Activated naive CD4-positive, alpha-beta T cell (primary cell): ENCODE measurements at regions not wholly inside any gene's neighbourhood (a gene's known extent, or its start where the extent isn't known, plus 50 kb on each side); places are given as distances from the start of the nearest gene placed in this dataset.

Experiments
- DNase-seq, 4 experiments: peaks; one replicate each; lab custom pipeline; 2025; lab: John Stamatoyannopoulos, UW

DNA sequence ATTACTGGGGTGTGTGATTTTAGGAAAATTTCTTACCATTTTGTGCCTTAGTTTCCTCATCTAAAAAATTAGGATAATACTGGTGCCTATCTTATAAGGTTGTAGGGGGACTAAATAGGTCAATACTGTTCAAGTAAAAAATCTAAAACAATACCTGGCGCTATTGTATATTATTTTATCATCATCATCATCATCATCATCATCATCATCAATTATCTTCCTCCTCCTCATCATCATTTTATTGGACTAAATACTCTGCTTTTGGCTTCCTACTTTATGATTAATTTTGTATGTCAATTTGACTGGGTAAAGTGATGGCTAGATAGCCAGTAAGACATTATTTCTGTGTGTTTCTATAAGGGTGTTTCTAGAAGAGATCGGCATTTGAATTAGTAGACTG, 435.5 kb downstream of the DHX35 start:
- no peak for DNase-seq

GRCh38 chr20:39395478-39396291, 433.5 kb downstream of the DHX35 start:
- DNase-seq = no peak

DNA sequence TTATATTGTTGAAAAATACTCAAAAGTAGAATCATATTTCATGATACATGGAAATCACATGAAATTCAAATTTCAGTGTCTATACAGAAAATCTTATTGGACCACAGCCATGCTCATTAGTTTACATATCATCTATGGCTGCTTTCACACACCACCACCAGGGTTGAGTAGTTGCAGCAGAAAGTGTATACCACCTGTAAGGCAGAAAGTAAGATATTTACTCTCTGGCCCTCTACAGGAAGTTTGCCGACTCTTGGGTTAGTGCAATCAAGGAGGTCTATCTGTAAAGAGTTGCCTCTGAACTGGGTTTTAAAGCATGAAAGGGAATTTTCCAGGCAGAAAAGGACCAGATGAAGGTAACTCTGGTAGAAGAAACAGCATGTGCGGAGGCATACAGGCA, 432.3 kb downstream of the DHX35 start:
- DNase-seq = no peak

DNA sequence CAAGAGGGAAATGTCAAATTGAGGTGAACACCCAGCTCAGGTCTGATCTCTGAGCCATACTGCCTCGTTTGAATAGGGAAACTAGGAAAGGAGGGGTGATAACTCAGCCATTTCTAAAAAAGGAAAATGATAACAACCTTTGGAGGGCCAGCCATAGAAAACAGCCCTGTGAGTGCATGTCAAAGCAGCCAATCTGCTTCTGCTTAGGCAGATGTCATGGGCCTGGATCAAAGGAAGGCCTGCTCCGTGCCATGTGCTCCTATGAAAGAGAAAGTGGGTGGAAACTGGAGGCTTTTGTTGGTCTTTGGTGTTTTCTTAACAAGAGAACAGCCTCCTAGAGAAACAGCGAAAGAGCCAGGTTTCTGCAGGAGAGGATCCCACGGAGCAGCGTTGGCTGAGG, 428.0 kb downstream of the DHX35 start:
- DNase-seq = no peak

GRCh38 chr20:39381595-39381994, 419.5 kb downstream of the DHX35 start:
- no peak for DNase-seq

DNA sequence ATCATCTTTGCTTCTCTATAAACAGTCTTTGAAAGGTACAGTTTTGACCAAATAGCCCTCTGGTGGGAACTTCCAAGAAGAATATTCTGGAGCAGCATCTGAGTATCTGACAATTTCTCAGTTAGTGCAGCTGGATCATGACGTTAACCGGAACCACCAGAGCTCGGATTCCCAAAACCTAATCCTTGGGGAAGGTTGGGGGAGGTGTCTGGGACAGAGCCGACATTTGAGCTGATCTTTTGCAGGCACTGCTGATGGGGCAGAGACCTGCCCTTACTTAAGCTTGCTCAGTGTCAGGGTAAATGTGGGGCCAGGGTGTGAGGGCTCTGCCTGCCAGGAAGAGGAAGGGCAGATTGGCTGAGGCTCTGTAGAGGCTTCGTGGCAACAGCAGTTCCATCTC, 416.6 kb downstream of the DHX35 start:
- DNase-seq = no peak

DNA sequence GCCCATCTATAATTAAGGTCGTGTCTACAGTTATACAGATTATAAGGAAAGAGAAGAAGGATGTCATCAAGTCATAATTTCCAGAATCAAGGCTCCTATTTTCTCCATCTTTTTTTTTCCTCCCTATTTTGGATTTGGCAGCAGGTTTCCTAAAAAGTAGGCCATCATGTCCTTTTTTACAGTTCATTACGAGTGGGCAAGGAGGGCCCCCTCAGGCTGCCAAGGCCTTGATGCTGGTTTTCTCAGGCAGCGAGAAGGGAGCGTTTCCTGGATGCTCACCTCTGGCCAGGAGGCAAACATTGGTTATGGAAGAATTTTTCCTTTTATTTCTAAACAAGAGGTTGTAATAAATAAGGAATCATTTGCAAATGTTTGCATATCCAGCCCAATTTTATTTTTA, 414.6 kb downstream of the DHX35 start:
- DNase-seq = no peak

GRCh38 chr20:39364320-39364719, 402.2 kb downstream of the DHX35 start:
- no peak for DNase-seq

DNA sequence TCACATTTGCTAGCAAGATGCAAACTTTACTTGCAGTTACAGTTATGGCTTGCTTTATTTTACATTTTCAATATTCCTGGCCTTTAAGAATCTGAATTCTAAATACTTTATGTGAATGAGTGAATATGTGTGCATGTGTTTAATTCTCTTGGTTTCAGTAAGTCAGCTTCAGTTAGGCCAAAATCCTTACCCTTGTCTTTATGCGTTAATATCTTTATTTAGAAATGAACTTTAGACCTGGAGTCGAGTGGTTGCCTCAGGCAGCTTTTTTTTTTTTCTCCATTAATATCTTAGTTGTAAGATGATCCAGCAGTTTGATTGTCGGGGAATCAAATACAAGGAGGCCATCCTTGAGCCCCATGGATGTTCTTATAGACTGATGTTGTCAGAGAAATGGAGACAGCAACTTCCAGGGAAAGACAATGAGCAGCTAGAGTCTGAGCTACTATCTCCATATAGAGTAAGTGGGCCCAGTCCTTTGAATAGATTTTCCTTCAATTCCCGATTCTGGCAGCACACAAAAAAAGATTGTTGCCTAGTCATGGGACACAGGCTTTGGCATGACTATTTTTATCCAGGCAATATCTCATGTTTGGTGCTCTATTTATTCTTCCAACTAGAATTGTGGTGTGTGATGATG, 398.0 kb downstream of the DHX35 start:
- no peak for DNase-seq

DNA sequence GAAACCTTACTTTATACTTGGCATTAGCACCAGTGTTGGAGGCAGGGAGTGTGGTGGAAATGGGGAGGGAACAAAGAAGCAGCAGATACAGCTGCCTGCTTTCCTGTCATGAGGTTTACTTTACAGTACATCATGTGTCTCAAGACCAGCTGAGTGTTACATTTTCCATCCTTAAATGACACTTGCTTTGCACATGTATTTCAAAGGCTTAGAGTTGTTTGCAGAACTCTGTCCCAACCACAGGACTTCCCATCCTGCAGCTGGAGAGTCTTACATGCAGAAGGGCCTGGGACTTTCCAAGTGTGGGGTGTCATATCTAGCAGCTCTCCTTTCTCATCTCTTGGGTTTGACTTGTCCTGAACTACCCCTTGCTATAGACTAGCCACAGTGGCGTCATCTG, 395.9 kb downstream of the DHX35 start:
- no peak for DNase-seq

DNA sequence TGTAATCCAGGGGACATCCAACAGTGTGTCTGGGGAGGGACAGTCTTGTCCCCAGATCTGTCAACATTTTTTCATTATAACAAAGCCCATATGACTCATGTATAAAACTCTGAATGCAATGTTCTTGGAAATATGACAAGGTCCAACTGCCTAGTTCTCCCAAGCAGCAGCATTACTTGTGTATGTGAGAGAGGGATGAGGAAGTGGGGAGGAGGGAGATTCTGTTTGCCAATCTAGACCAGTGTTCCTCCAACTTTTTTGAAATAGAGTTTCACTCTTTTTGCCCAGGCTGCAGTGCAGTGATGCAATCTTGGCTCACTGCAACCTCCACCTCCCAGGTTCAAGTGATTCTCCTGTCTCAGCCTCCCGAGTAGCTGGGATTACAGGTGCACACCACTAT, 394.8 kb downstream of the DHX35 start:
- DNase-seq = no peak

- no peak for DNase-seq
These were observed 387.1 kb downstream of the DHX35 start for GRCh38 chr20:39349240-39349639.

DNA sequence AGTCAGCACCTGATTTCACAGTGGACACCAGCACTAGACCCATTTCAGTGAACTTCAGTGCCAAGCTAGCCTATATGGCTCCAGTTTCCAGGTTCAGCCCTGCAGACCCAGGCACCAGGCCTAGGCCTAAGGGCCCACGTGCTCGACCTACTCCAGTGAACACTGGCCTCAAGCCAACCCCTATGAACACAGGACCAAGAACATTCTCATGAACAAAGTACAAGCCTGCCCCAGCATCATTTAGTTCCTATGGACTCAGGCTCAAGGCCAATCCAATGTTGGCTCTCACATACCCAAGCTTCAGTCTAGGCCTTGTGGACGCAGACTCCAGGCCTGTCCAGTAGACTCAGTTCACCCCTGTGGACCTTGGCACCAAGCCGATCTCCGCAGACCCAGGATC, 385.5 kb downstream of the DHX35 start:
- no peak for DNase-seq

DNA sequence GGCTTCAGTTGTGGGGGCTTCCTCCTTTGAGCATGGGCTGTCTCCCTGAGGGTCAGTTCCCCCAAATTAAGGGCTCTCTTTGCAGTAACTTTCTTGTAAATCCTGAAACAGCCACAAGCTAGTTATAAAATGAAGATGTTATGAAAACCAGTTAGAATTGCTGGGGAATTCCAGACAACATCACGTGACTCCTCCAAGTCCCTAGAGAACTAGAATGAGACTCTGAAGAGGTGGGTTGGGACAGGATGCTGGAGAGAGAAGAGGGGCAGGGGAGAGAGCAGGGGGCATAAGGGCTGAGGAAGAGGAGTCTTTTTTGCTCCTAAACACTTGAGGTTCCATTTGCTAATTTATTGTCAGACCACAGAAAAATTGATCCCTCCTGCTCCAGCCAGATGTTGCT, 380.3 kb downstream of the DHX35 start:
- no peak for DNase-seq

DNA sequence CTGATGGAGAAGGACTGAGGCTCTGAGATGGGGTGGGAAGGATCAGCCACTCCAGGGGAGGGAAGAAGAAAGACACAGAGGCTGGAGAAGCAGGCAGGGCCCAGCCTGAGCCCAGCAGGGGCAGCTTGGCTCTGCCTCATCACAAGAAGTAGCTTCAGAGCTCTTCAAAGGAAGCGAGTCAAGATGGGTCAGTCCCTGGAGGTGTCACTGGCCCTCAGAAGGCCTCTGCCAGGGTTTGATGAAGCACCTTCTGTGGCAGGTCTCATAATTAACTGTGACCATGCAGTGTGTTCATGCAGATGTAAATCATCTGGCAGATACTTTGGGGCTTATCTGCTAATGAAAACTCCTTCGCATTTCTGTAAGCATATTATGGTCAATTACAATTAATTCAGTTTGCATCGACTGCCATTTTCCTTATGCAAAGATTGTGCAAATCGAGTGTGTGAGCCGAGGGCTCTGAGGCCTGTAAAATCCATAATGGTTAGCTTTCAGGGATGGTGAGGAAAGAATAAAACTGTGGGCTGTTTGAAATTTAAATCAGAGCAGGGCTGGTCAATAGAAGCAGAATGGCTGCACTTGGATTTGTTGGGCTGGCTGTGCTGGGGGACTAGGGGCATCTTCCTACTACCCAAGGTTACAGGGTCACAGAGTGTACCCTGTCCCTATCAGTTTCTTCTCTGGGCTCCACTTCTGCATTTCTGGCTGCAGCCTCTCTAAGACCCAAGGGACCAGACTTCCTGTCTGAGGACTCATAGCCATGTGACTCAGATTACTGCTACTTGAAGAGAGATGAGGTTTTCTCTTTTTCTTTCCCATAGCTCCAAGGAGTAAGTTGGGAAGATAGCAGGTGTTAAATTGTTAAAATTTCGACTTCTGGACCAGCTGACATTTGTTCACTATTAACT, 376.6 kb downstream of the DHX35 start:
- DNase-seq = no peak

GRCh38 chr20:39333211-39333610, 371.1 kb downstream of the DHX35 start:
- no peak for DNase-seq

- DNase-seq = no peak
These were observed 366.2 kb downstream of the DHX35 start for GRCh38 chr20:39328347-39328746.

DNA sequence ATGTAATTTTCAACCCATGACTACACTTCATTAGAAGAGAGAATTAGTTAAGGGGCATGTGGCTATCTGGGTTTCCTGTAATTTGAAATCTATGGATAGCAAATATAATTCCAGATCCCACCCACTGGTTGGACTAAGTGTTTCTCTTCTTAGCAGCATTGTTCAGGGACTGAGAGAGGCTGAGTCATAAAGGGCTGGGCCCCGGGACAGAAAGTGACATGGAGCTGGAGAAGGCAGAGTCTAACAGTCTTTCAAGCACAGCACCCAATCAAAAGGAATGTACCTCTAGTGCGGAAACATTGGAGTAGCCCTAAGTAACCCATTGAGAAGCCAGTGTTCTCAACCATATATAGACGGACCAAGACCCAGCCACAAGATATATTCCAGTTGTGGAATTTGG, 363.9 kb downstream of the DHX35 start:
- DNase-seq = no peak

GRCh38 chr20:39318911-39319310, 356.8 kb downstream of the DHX35 start:
- DNase-seq = no peak

DNA sequence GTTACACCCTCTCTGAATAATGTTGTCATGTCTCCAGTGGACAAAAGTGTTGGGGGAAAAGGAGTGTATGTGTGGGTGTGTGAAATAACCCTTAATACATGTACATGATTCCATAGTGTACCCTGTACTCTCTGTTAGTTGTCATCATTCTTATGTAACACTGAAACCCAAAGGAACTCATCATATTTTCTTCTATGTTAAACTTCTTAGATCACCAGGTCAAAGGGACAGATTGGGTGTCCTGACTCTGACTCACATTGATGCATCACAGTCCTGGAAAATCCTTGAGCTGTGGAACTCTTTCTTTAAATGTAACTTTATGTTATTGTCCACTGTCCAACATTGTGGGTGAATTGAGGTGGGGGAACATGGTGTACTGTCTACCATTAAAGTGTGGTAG, 350.5 kb downstream of the DHX35 start:
- DNase-seq = no peak

DNA sequence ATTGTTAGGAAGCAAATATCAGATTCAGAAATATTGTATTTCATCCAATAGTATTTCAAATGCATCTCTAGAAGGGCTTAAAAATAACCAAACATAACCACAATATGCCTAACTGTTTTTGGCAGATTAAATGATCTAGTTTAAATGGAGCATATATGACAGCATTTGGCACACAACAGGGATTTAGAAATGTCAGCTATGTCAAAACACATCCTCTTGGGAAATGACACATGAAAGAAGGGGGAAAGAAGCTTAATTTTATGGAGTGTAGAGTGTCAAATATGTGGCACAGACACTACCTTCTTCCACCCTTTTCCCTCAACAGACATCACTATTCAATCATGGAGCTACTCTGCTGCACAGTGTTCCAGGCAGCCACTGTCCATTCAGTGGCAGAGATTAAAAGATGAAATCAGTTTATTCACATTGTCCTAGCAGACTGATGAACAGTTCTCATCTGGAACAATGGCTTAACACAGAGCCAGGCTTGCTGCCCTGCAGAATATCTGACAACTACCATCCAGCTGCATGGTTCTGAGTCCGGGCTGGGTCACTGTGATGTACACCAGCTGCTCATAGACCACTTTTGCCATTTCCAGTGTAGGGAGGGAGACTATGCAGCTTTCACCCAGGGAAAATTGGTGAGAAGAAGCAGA, 349.8 kb downstream of the DHX35 start:
- no peak for DNase-seq

DNA sequence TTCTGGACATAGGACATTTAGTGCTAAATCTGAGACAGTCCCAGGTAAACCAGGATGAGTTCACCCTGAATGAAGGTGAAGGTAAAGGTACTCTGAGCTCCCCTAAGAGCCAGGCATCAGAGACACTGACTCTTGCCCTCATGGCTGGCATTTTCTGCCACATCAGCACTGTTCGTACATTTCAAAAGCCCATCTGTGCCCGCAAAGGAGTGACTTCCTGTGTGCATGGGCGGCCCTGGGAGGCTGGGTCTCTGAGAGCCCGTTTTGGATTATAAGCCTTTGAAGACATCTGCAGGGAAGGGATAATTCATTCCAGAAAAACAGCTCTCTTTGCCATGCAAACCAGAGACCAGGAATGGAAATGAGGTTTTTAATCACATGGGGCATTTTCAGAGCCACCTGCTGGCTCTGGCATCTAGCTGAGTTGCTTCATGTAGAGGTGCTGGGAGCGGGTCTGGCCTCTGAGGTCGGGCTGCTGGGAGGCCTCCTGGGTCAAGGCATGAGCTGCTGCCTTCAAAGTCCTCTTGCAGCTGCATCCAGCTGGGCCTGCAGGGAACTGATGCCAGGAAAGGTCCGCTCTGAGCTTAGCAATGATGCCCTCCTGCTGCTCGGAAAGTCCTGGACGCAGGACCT, 348.3 kb downstream of the DHX35 start:
- no peak for DNase-seq
